ENCODE measurements at regions not wholly inside any gene's neighbourhood (a gene's known extent, or its start where the extent isn't known, plus 50 kb on each side); places are given as distances from the start of the nearest gene placed in this dataset.

- Histone ChIP-seq H3K4me3 (ENCODE audit: low read depth, low read length) (no peak overlapping the region), H3K27me3 (ENCODE audit: insufficient read depth, low read length) (no peaks in the 10 kb centered on the region), H3K4me1 (ENCODE audit: control insufficient read depth, insufficient read depth, low read length, unreplicated experiment) (no peaks in the 10 kb centered on the region), H2AFZ (ENCODE audit: low read length, unreplicated experiment) (no peak overlapping the region), H3K27ac (ENCODE audit: low read depth, low read length) (no peak overlapping the region), H3K36me3 (ENCODE audit: insufficient read depth, low read length) (no peaks in the 10 kb centered on the region), H3K79me2 (ENCODE audit: control insufficient read depth, insufficient read depth, low read length, unreplicated experiment) (no peaks in the 10 kb centered on the region)
Measured at GRCh38 chr10:56823849-56824248, 462.8 kb upstream of the ZWINT start.

GRCh38 chr10:56805022-56805421, 444.0 kb upstream of the ZWINT start:
- H3K27me3 ChIP-seq (ENCODE audit: insufficient read depth, low read length) = no peaks in the 10 kb centered on the region
- H2AFZ ChIP-seq (ENCODE audit: low read length, unreplicated experiment) = no peak overlapping the region
- no peak overlapping the region for H3K4me3 ChIP-seq (ENCODE audit: low read depth, low read length)
- no peaks in the 10 kb centered on the region for H3K79me2 ChIP-seq (ENCODE audit: control insufficient read depth, insufficient read depth, low read length, unreplicated experiment)
- no peaks in the 10 kb centered on the region for H3K4me1 ChIP-seq (ENCODE audit: control insufficient read depth, insufficient read depth, low read length, unreplicated experiment)
- no peaks in the 10 kb centered on the region for H3K36me3 ChIP-seq (ENCODE audit: insufficient read depth, low read length)
- H3K27ac ChIP-seq (ENCODE audit: low read depth, low read length) = no peak overlapping the region

GRCh38 chr10:56785292-56785691, 424.2 kb upstream of the ZWINT start:
- no peak overlapping the region for H2AFZ ChIP-seq (ENCODE audit: low read length, unreplicated experiment)
- no peak overlapping the region for H3K4me3 ChIP-seq (ENCODE audit: low read depth, low read length)
- no peaks in the 10 kb centered on the region for H3K79me2 ChIP-seq (ENCODE audit: control insufficient read depth, insufficient read depth, low read length, unreplicated experiment)
- H3K4me1 ChIP-seq (ENCODE audit: control insufficient read depth, insufficient read depth, low read length, unreplicated experiment) = no peaks in the 10 kb centered on the region
- H3K36me3 ChIP-seq (ENCODE audit: insufficient read depth, low read length) = no peaks in the 10 kb centered on the region
- no peak overlapping the region for H3K27ac ChIP-seq (ENCODE audit: low read depth, low read length)
- H3K27me3 ChIP-seq (ENCODE audit: insufficient read depth, low read length) = no peaks in the 10 kb centered on the region

DNA sequence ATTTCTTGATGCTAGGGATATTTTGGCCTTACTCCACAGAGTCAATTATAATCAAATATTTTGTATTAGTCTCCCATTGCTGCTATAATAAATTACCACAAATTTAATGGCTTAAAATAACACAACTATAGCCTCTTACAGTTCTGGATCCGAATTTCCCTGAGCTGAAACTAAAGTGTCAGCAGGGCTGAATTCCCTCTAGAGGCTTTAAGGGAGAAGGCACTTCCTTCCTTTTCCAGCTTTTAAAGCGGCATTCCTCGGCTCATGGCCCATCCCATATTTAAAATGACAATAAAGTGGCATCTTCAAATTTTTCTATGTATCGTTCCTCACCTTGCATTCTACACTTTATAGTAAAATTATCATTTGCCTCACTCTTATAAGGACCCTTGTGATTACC, 421.4 kb upstream of the ZWINT start:
- Histone ChIP-seq H3K27ac (ENCODE audit: low read depth, low read length) (no peak overlapping the region), H3K79me2 (ENCODE audit: control insufficient read depth, insufficient read depth, low read length, unreplicated experiment) (no peaks in the 10 kb centered on the region), H3K4me3 (ENCODE audit: low read depth, low read length) (no peak overlapping the region), H2AFZ (ENCODE audit: low read length, unreplicated experiment) (no peak overlapping the region), H3K27me3 (ENCODE audit: insufficient read depth, low read length) (no peaks in the 10 kb centered on the region), H3K36me3 (ENCODE audit: insufficient read depth, low read length) (no peaks in the 10 kb centered on the region), H3K4me1 (ENCODE audit: control insufficient read depth, insufficient read depth, low read length, unreplicated experiment) (no peaks in the 10 kb centered on the region)

GRCh38 chr10:56771343-56771742, 410.3 kb upstream of the ZWINT start:
- Histone ChIP-seq H3K4me1 (ENCODE audit: control insufficient read depth, insufficient read depth, low read length, unreplicated experiment) (no peaks in the 10 kb centered on the region), H3K27ac (ENCODE audit: low read depth, low read length) (no peak overlapping the region), H3K27me3 (ENCODE audit: insufficient read depth, low read length) (no peaks in the 10 kb centered on the region), H2AFZ (ENCODE audit: low read length, unreplicated experiment) (no peak overlapping the region), H3K4me3 (ENCODE audit: low read depth, low read length) (no peak overlapping the region), H3K79me2 (ENCODE audit: control insufficient read depth, insufficient read depth, low read length, unreplicated experiment) (no peaks in the 10 kb centered on the region), H3K36me3 (ENCODE audit: insufficient read depth, low read length) (no peaks in the 10 kb centered on the region)

DNA sequence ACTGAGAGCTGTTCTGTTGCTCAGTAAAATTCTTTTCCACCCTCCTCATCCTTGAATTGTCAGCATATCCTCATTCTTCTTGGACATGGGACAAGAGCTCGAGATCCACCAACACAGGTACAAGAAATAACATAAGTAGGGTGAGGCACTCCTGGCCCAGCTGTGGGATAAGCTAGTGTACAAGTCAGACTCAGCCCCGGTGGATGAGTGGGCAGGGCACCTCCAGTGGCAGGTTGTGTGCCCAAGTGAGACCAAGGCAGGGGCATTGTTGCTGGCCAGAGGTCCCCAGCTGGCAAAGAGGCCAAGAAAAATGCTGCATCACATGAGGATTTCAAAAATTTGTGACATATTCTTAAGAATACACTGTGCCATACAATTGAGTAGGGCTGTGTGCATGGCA, 402.0 kb upstream of the ZWINT start:
- Histone ChIP-seq H3K36me3 (ENCODE audit: insufficient read depth, low read length) (no peaks in the 10 kb centered on the region), H3K4me1 (ENCODE audit: control insufficient read depth, insufficient read depth, low read length, unreplicated experiment) (no peaks in the 10 kb centered on the region), H3K79me2 (ENCODE audit: control insufficient read depth, insufficient read depth, low read length, unreplicated experiment) (no peaks in the 10 kb centered on the region), H2AFZ (ENCODE audit: low read length, unreplicated experiment) (no peak overlapping the region), H3K27me3 (ENCODE audit: insufficient read depth, low read length) (no peaks in the 10 kb centered on the region), H3K4me3 (ENCODE audit: low read depth, low read length) (no peak overlapping the region), H3K27ac (ENCODE audit: low read depth, low read length) (no peak overlapping the region)

DNA sequence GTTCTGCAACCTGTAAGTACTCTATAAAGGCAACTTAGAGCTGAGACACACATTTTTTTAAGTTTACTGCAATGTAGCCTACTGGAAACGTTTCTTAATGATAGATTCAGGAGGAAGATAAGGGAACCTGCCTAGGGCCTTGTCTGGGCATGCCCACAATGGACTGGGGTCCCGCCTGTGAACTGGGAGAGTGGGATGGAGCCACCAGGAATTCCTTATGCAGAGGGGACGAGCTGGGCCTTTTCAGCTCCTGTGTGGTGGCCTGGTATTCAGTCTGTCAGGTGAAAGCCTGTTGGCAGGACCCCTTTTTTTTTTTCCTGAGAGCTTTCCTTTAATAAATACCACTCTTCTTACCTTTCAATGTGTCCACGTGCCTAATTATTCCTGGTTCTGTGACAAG, 384.4 kb upstream of the ZWINT start:
- Histone ChIP-seq H3K27me3 (ENCODE audit: insufficient read depth, low read length) (no peaks in the 10 kb centered on the region), H3K79me2 (ENCODE audit: control insufficient read depth, insufficient read depth, low read length, unreplicated experiment) (no peaks in the 10 kb centered on the region), H3K4me3 (ENCODE audit: low read depth, low read length) (no peak overlapping the region), H2AFZ (ENCODE audit: low read length, unreplicated experiment) (no peak overlapping the region), H3K36me3 (ENCODE audit: insufficient read depth, low read length) (no peaks in the 10 kb centered on the region), H3K27ac (ENCODE audit: low read depth, low read length) (no peak overlapping the region), H3K4me1 (ENCODE audit: control insufficient read depth, insufficient read depth, low read length, unreplicated experiment) (no peaks in the 10 kb centered on the region)

DNA sequence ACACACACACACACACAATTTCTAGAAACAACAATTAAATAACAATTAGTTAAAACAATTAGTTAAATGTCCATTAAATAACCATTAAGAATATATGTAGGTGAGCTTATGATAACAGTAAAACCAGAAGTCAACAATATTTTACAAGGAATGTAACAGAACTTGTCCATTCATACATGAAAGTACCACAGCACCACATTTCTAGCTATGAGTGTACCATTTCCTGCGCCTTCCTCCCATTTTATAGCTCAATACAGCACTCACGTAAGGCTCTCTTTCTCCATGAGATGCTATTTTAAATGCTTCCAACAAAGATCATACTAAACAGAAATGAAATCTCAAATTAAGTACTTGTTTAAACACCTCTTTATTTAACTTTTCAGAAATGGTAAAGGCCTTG, 367.3 kb upstream of the ZWINT start:
- Histone ChIP-seq H3K36me3 (ENCODE audit: insufficient read depth, low read length) (no peaks in the 10 kb centered on the region), H3K27ac (ENCODE audit: low read depth, low read length) (no peak overlapping the region), H2AFZ (ENCODE audit: low read length, unreplicated experiment) (no peak overlapping the region), H3K4me3 (ENCODE audit: low read depth, low read length) (no peak overlapping the region), H3K27me3 (ENCODE audit: insufficient read depth, low read length) (no peaks in the 10 kb centered on the region), H3K4me1 (ENCODE audit: control insufficient read depth, insufficient read depth, low read length, unreplicated experiment) (no peaks in the 10 kb centered on the region), H3K79me2 (ENCODE audit: control insufficient read depth, insufficient read depth, low read length, unreplicated experiment) (no peaks in the 10 kb centered on the region)

DNA sequence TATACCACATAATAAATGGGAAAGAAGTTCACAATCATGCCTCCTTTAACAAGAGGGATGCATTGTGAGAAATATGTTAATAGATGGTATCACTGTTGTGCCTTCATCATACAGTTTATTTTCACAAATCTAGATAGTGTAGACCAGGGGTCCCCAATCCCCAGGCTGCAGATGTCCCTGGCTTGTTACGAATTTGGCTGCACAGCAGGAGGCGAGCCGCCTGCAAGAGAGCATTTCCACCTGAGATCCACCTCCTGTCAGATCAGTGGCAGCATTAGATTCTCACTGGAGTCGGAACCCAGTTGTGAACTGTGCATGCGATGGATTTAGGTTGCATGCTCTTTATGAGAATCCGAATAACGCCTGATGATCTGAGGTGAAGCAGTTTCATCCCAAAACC, 361.9 kb upstream of the ZWINT start:
- Histone ChIP-seq H3K79me2 (ENCODE audit: control insufficient read depth, insufficient read depth, low read length, unreplicated experiment) (no peaks in the 10 kb centered on the region), H3K4me3 (ENCODE audit: low read depth, low read length) (no peak overlapping the region), H3K36me3 (ENCODE audit: insufficient read depth, low read length) (no peaks in the 10 kb centered on the region), H3K4me1 (ENCODE audit: control insufficient read depth, insufficient read depth, low read length, unreplicated experiment) (no peaks in the 10 kb centered on the region), H3K27ac (ENCODE audit: low read depth, low read length) (no peak overlapping the region), H3K27me3 (ENCODE audit: insufficient read depth, low read length) (no peaks in the 10 kb centered on the region), H2AFZ (ENCODE audit: low read length, unreplicated experiment) (no peak overlapping the region)

- Histone ChIP-seq H3K27me3 (ENCODE audit: insufficient read depth, low read length) (no peaks in the 10 kb centered on the region), H3K4me1 (ENCODE audit: control insufficient read depth, insufficient read depth, low read length, unreplicated experiment) (no peaks in the 10 kb centered on the region), H3K4me3 (ENCODE audit: low read depth, low read length) (no peak overlapping the region), H3K27ac (ENCODE audit: low read depth, low read length) (no peak overlapping the region), H3K36me3 (ENCODE audit: insufficient read depth, low read length) (no peaks in the 10 kb centered on the region), H3K79me2 (ENCODE audit: control insufficient read depth, insufficient read depth, low read length, unreplicated experiment) (no peaks in the 10 kb centered on the region), H2AFZ (ENCODE audit: low read length, unreplicated experiment) (no peak overlapping the region)
Measured at GRCh38 chr10:56715262-56715661, 354.2 kb upstream of the ZWINT start.

DNA sequence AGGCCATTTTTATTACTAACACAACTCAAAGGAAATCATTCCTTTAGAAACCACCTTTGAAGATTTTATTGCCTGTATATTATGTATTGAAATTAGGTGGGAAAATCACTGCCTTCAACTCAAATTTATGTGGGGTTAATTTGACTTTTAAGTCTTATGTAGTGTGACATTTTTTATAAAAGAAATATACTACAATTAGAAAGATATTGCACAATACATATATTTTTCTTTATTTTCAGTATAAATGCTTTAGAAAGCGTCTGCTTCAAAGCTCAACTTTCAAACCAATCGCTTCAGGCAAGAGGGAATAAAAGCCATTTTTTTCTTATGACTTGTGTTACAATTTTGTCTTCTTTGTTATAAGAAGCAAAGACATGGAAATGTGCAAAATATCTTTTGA, 337.4 kb upstream of the ZWINT start:
- Histone ChIP-seq H3K79me2 (ENCODE audit: control insufficient read depth, insufficient read depth, low read length, unreplicated experiment) (no peaks in the 10 kb centered on the region), H2AFZ (ENCODE audit: low read length, unreplicated experiment) (no peak overlapping the region), H3K27me3 (ENCODE audit: insufficient read depth, low read length) (no peaks in the 10 kb centered on the region), H3K36me3 (ENCODE audit: insufficient read depth, low read length) (no peaks in the 10 kb centered on the region), H3K27ac (ENCODE audit: low read depth, low read length) (no peak overlapping the region), H3K4me1 (ENCODE audit: control insufficient read depth, insufficient read depth, low read length, unreplicated experiment) (no peaks in the 10 kb centered on the region), H3K4me3 (ENCODE audit: low read depth, low read length) (no peak overlapping the region)

DNA sequence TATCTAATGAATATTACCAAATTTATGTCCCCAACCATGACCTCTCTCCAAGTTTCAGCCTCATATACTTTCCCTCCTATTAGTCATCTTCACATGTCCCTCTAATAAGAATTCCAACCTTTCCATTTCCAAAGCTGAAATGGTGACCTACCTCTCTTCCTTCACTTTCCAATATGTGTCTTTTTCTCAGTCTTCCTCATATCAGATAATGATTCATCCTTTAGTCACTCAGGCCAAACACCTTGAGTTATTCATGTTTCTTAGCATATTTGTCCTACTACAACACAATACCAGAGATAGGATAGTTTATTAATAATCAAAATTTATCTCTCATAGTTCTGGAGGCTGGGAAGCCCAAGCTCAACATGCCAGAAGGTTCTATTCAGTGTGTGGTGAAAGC, 318.5 kb upstream of the ZWINT start:
- Histone ChIP-seq H3K4me1 (ENCODE audit: control insufficient read depth, insufficient read depth, low read length, unreplicated experiment) (no peaks in the 10 kb centered on the region), H3K4me3 (ENCODE audit: low read depth, low read length) (no peak overlapping the region), H3K27me3 (ENCODE audit: insufficient read depth, low read length) (no peaks in the 10 kb centered on the region), H3K27ac (ENCODE audit: low read depth, low read length) (no peak overlapping the region), H3K36me3 (ENCODE audit: insufficient read depth, low read length) (no peaks in the 10 kb centered on the region), H3K79me2 (ENCODE audit: control insufficient read depth, insufficient read depth, low read length, unreplicated experiment) (no peaks in the 10 kb centered on the region), H2AFZ (ENCODE audit: low read length, unreplicated experiment) (no peak overlapping the region)

Data from ACC112 (cell line).